Ishikawa (cell line): ENCODE measurements at regions not wholly inside any gene's neighbourhood (a gene's known extent, or its start where the extent isn't known, plus 50 kb on each side); places are given as distances from the start of the nearest gene placed in this dataset.

Source experiments
- CEBPB ChIP-seq: IDR thresholded peaks from 2 replicates; pipeline ENCODE4 v1.6.1; 2012
- CREB1 ChIP-seq: IDR thresholded peaks from 2 replicates; pipeline ENCODE4 v1.6.1; 2012; ENCODE audit warnings: low read depth
- EGR1 ChIP-seq: IDR thresholded peaks from 2 replicates; pipeline ENCODE4 v1.6.1; 2012
- EP300 ChIP-seq: IDR thresholded peaks from 2 replicates; pipeline ENCODE4 v1.6.1; 2012; ENCODE audit warnings: borderline replicate concordance
- FOXM1 ChIP-seq: IDR thresholded peaks from 2 replicates; pipeline ENCODE4 v1.6.1; 2012; ENCODE audit warnings: low read depth, borderline replicate concordance
- NFIC ChIP-seq: IDR thresholded peaks from 2 replicates; pipeline ENCODE4 v1.6.1; 2012
- RAD21 ChIP-seq: IDR thresholded peaks from 2 replicates; pipeline ENCODE4 v1.6.1; 2012; ENCODE audit warnings: low read depth
- TAF1 ChIP-seq: IDR thresholded peaks from 2 replicates; pipeline ENCODE4 v1.6.1; 2012; ENCODE audit warnings: low read depth, mild to moderate bottlenecking
- TCF12 ChIP-seq: IDR thresholded peaks from 2 replicates; pipeline ENCODE4 v1.6.1; 2012; ENCODE audit warnings: low read depth
- TEAD4 ChIP-seq: IDR thresholded peaks from 2 replicates; pipeline ENCODE4 v1.6.1; 2012
- YY1 ChIP-seq: IDR thresholded peaks from 2 replicates; pipeline ENCODE4 v1.6.1; 2012; ENCODE audit warnings: low read depth
- ZBTB7A ChIP-seq: IDR thresholded peaks from 2 replicates; pipeline ENCODE4 v1.6.1; 2012; ENCODE audit warnings: low read depth
- TF ChIP-seq, protein P1 (sequence below): IDR thresholded peaks from 2 replicates; pipeline ENCODE4 v1.6.1; 2012
- TF ChIP-seq, protein P2 (sequence below): IDR thresholded peaks from 2 replicates; pipeline ENCODE4 v1.6.1; 2012
- TF ChIP-seq, protein P3 (sequence below): IDR thresholded peaks from 2 replicates; pipeline ENCODE4 v1.6.1; 2012; ENCODE audit warnings: low read depth, mild to moderate bottlenecking

DNA sequence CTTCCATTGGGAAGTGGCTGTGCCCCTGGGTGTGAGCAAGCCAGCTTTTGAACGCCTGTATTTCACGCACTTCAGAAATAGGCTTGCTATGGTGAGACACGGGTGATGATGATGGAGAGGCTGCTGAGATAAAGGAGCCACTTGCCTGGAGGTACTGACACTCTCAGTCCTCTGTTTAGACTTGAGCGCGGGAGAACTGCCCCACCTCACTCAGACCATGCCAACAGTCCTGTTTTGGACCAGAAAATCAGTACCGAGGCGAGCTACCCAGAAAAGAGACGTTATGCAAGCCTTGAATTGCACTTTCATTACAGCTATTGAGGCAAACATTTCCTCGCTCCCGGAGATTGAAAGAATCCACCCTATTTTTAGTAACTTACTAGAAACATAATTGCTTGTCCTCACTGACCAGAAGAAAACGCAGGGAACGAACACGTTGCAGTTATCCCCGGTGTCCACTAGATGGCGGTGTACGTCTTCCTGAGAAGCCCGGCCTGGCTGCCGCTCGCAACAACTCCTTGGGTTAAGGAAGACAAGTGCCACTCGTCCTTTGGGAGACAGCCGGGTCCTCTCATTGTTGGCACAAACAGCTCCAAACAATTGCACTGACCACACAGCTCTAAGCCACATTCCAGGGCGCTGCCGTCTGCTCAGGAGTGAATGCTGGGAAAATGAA, 142.4 kb downstream of the PSAT1 start:
- TF ChIP-seq, protein P1, sequence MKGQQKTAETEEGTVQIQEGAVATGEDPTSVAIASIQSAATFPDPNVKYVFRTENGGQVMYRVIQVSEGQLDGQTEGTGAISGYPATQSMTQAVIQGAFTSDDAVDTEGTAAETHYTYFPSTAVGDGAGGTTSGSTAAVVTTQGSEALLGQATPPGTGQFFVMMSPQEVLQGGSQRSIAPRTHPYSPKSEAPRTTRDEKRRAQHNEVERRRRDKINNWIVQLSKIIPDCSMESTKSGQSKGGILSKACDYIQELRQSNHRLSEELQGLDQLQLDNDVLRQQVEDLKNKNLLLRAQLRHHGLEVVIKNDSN, result no peak
- no peak for TF ChIP-seq EP300
- TF ChIP-seq RAD21, result peak; percentile 94
- TF ChIP-seq, protein P2, sequence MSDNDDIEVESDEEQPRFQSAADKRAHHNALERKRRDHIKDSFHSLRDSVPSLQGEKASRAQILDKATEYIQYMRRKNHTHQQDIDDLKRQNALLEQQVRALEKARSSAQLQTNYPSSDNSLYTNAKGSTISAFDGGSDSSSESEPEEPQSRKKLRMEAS, result no peak
- no peak for TF ChIP-seq FOXM1

DNA sequence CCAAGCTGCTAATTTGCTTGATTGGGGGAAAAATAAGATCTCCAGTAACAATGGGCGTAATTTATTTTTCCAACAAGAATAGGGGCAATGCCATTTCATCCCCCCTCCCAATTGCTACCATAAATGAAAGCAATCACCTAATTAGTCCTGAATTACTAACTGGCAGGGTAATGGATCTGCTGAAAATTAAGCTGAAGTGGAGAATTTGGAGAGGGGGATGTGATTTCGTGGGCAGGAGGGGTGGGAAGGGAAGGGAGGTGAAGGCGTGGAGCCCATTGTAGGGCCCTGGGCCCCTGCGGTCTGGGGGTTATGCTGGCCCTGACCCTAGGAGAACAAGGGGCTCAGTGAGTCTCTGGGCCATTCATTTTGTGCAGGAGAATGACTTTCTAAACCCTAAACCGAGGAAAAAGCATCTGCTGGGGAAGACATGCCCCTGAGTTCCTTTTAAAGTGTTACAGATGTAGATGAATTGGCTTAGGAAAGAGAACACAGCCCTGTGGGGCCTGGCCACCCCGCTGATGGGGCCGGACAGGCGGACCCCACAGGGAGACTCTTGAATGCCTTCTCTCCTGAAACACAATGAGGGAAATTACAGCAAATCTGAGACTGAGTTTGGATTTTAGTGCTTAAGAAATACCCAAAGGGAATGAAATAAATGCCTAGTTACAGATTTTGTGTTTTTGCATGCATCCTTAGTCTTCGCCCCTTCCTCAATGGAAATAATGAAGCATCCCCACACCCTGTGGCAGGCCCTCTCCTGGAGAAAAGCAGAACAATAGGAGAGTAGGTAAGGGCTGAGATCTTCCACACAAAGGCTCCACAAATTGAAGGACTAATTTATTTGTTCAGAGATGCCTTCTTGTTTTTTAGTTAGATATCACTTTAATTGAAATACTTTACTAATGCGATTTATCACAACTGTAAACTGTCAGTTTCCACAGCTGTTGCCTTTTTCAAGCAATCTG, 143.2 kb downstream of the PSAT1 start:
- no peak for TF ChIP-seq TAF1
- no peak for TF ChIP-seq YY1
- TF ChIP-seq FOXM1, result no peak
- TF ChIP-seq, protein P3, sequence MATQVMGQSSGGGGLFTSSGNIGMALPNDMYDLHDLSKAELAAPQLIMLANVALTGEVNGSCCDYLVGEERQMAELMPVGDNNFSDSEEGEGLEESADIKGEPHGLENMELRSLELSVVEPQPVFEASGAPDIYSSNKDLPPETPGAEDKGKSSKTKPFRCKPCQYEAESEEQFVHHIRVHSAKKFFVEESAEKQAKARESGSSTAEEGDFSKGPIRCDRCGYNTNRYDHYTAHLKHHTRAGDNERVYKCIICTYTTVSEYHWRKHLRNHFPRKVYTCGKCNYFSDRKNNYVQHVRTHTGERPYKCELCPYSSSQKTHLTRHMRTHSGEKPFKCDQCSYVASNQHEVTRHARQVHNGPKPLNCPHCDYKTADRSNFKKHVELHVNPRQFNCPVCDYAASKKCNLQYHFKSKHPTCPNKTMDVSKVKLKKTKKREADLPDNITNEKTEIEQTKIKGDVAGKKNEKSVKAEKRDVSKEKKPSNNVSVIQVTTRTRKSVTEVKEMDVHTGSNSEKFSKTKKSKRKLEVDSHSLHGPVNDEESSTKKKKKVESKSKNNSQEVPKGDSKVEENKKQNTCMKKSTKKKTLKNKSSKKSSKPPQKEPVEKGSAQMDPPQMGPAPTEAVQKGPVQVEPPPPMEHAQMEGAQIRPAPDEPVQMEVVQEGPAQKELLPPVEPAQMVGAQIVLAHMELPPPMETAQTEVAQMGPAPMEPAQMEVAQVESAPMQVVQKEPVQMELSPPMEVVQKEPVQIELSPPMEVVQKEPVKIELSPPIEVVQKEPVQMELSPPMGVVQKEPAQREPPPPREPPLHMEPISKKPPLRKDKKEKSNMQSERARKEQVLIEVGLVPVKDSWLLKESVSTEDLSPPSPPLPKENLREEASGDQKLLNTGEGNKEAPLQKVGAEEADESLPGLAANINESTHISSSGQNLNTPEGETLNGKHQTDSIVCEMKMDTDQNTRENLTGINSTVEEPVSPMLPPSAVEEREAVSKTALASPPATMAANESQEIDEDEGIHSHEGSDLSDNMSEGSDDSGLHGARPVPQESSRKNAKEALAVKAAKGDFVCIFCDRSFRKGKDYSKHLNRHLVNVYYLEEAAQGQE, result no peak
- TF ChIP-seq EP300, result no peak
- TF ChIP-seq, protein P1, result no peak
- no peak for TF ChIP-seq TCF12
- TF ChIP-seq TEAD4, result no peak

DNA sequence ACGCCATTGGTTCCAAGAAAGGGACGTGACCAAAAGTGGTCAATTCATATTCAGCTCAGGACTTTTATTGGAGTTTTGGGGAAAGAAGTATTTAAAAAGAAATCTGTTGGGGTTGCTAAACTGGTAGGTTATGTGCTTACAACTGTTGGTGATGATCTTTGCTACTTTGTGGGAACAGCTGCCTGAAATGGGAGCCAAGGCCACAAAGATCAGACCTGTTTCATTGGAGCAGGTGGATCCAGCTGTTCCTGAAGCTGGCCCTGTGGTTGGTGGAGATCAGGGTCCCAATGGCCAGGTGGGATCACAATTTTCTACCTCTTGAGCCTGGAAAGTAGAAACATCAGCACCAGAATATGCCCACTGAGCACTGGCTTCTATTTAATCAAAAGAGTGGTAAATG, 144.5 kb downstream of the PSAT1 start:
- no peak for TF ChIP-seq TCF12
- no peak for TF ChIP-seq FOXM1
- TF ChIP-seq ZBTB7A, result no peak
- TF ChIP-seq, protein P3, result no peak
- TF ChIP-seq CREB1, result no peak
- TF ChIP-seq YY1, result no peak
- TF ChIP-seq, protein P2, result no peak
- no peak for TF ChIP-seq NFIC
- no peak for TF ChIP-seq CEBPB
- no peak for TF ChIP-seq EP300
- TF ChIP-seq, protein P1, result no peak

DNA sequence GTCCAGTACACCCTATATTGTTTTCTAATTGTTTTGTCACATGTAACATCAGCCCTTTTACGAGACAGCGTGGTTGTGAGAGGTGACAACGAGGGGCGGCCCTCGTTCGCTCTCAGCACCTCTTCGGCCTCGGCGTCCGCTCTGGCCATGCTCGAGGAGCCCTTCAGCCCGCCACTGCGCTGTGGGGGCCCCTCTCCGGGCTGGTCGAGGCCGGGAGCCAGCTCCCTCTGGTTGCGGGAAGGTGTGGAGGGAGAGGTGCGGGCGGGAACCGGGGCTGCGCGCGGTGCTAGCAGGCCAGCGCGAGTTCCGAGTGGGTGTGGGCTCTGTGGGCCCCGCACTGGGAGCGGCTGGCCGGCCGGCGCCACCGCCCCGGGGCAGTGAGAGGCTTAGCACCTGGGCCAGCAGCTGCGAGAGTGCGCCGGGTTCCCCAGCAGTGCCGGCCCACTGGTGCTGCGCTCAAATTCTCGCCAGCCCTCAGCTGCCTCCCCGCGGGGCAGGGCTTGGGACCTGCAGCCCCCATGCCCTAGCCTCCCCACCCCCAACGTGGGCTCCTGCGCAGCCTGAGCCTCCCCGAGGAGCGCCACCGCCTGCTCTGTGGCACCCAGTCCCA, 145.0 kb downstream of the PSAT1 start:
- TF ChIP-seq, protein P1, result no peak
- TF ChIP-seq FOXM1 (no peak), CEBPB (no peak), TAF1 (no peak)

DNA sequence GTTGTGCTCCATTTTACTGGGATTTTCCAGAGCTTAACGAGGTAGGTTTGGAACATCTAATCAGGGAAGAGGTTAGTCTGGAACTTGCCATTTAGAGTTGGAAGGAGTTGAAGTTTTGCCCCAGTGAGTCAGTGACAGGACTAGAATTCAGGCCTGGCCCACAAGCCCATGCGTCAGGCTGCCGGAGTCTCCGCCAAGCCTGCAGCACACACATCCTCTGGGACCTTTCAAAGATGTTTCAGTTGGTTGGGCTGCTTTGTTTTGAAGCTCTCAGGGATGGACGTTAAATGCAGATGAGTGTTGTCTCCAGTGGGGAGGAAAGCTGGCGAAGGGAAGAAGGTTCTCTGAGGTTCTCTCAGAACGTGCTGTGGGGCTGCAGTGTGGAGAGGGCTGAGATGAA, 147.0 kb downstream of the PSAT1 start:
- no peak for TF ChIP-seq TCF12
- TF ChIP-seq, protein P2, result no peak
- TF ChIP-seq, protein P3, result no peak
- no peak for TF ChIP-seq CREB1
- TF ChIP-seq, protein P1, result no peak
- no peak for TF ChIP-seq CEBPB
- no peak for TF ChIP-seq EP300
- TF ChIP-seq RAD21, result no peak
- no peak for TF ChIP-seq EGR1
- TF ChIP-seq ZBTB7A, result no peak
- TF ChIP-seq TAF1, result no peak
- TF ChIP-seq FOXM1, result no peak
- TF ChIP-seq TEAD4, result no peak
- TF ChIP-seq YY1, result no peak
- TF ChIP-seq NFIC, result no peak
